Gastroesophageal sphincter (tissue), 3 donors: ENCODE measurements at regions not wholly inside any gene's neighbourhood (a gene's known extent, or its start where the extent isn't known, plus 50 kb on each side); places are given as distances from the start of the nearest gene placed in this dataset.

Experiments used
- POLR2A ChIP-seq, 2 donors: fragments of 450-650 bp; IDR thresholded peaks; one replicate each; pipeline ENCODE4 v1.6.1; 2017; ENCODE audit warnings: antibody characterized with exemption in 2 of 2, mild to moderate bottlenecking in 2 of 2, moderate library complexity in 1 of 2
- TF ChIP-seq, protein P1 (sequence below), 4 experiments: fragments of 200-600 bp in 2 of 4; fragments of 450-650 bp in 2 of 4; sonication (generic) in 1 of 4; IDR thresholded peaks; one replicate each; pipeline ENCODE4 v1.5.1; 2017 to 2019; ENCODE audit warnings: antibody characterized with exemption in 4 of 4, mild to moderate bottlenecking in 2 of 4, moderate library complexity in 2 of 4

DNA sequence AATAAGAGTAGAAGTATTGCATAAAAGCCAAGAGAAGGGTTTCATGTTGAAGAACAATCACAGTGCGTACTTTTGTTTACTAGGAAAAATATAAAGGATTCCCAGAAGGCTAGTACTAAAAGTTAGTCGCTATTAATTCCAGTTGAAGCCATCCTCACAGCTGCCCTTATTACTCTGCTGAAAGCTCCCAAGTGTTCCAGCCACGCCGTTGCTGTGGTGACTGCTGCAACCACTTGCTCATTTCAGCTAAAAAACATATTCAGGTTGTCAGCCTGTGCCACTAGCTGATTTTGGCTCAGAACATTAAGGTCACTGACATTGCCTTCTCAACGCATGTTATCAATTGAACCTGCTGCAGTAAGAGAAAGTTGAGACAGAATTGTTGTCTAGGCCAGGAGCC, 87.1 kb upstream of the FNDC3A start:
- TF ChIP-seq, protein P1, sequence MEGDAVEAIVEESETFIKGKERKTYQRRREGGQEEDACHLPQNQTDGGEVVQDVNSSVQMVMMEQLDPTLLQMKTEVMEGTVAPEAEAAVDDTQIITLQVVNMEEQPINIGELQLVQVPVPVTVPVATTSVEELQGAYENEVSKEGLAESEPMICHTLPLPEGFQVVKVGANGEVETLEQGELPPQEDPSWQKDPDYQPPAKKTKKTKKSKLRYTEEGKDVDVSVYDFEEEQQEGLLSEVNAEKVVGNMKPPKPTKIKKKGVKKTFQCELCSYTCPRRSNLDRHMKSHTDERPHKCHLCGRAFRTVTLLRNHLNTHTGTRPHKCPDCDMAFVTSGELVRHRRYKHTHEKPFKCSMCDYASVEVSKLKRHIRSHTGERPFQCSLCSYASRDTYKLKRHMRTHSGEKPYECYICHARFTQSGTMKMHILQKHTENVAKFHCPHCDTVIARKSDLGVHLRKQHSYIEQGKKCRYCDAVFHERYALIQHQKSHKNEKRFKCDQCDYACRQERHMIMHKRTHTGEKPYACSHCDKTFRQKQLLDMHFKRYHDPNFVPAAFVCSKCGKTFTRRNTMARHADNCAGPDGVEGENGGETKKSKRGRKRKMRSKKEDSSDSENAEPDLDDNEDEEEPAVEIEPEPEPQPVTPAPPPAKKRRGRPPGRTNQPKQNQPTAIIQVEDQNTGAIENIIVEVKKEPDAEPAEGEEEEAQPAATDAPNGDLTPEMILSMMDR (IDR thresholded peaks at IDR 0.05): no peak
- TF ChIP-seq POLR2A (IDR thresholded peaks at IDR 0.05): no peak
